ENCODE measurements at regions not wholly inside any gene's neighbourhood (a gene's known extent, or its start where the extent isn't known, plus 50 kb on each side); places are given as distances from the start of the nearest gene placed in this dataset.

DNA sequence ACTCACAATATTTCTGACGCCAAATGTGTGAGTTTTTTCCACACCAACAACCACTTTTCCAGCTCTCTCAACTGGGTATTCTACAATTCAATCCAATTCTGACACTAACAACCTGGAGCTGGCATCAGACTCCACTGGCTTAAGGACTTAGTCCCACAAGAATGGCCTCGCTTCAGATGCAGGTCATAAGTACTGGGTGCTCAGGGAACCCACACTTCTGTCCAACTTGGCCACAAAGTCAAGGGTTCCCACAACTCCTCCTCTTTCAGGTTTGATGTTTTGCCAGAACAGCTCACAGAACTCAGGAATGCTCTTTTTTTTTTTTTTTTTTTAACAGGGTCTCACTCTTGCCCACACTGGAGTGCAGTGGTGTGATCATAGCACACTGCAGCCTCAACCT is 56.1 kb upstream of the TMC5 start:
- Mint-ChIP-seq H3K27me3 (ENCODE audit: unreplicated experiment) (no peaks in the 10 kb centered on the region), H3K4me3 (ENCODE audit: low read depth, unreplicated experiment) (no peak overlapping the region), H3K9me3 (ENCODE audit: low read depth, unreplicated experiment) (no peaks in the 10 kb centered on the region), H3K27ac (ENCODE audit: unreplicated experiment) (no peak overlapping the region), H3K36me3 (ENCODE audit: insufficient read depth, unreplicated experiment) (no peaks in the 10 kb centered on the region), H3K4me1 (ENCODE audit: low read depth, unreplicated experiment) (no peaks in the 10 kb centered on the region)
- TF ChIP-seq, protein P1, sequence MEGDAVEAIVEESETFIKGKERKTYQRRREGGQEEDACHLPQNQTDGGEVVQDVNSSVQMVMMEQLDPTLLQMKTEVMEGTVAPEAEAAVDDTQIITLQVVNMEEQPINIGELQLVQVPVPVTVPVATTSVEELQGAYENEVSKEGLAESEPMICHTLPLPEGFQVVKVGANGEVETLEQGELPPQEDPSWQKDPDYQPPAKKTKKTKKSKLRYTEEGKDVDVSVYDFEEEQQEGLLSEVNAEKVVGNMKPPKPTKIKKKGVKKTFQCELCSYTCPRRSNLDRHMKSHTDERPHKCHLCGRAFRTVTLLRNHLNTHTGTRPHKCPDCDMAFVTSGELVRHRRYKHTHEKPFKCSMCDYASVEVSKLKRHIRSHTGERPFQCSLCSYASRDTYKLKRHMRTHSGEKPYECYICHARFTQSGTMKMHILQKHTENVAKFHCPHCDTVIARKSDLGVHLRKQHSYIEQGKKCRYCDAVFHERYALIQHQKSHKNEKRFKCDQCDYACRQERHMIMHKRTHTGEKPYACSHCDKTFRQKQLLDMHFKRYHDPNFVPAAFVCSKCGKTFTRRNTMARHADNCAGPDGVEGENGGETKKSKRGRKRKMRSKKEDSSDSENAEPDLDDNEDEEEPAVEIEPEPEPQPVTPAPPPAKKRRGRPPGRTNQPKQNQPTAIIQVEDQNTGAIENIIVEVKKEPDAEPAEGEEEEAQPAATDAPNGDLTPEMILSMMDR (IDR thresholded peaks at IDR 0.05; ENCODE audit: unreplicated experiment), result no peak
- no peak for DNase-seq
- BruUV-seq (replicated peaks), result no TSS peak
- CTCF ChIA-PET, result interaction anchor here (0.6 to 0.9 kb wide), 3 partner anchors 20 to 128 kb away, joined by 3 to 5 read pairs (median 3); no protein-coding TSS in a partner anchor
- intact Hi-C loops (cut with micrococcal nuclease; ENCODE audit: unreplicated experiment), result no loop called here

GRCh38 chr16:19363740-19364139 is 53.9 kb upstream of the TMC5 start:
- H3K4me1 Mint-ChIP-seq (ENCODE audit: low read depth, unreplicated experiment), result no peaks in the 10 kb centered on the region
- H3K27ac Mint-ChIP-seq (ENCODE audit: unreplicated experiment), result no peak overlapping the region
- H3K36me3 Mint-ChIP-seq (ENCODE audit: insufficient read depth, unreplicated experiment), result no peaks in the 10 kb centered on the region
- no TSS peak for BruUV-seq (replicated peaks)
- peaks cover 5% of the 10 kb centered on the region for H3K9me3 Mint-ChIP-seq (ENCODE audit: low read depth, unreplicated experiment)
- no peaks in the 10 kb centered on the region for H3K27me3 Mint-ChIP-seq (ENCODE audit: unreplicated experiment)
- H3K4me3 Mint-ChIP-seq (ENCODE audit: low read depth, unreplicated experiment), result no peak overlapping the region
- DNase-seq, result no peak
- TF ChIP-seq, protein P1 (IDR thresholded peaks at IDR 0.05; ENCODE audit: unreplicated experiment), result no peak
- CTCF ChIA-PET, result interaction anchor here (0.6 to 1.3 kb wide), 2 partner anchors 9 to 69 kb away, joined by 4 read pairs; no protein-coding TSS in a partner anchor
- intact Hi-C loops (cut with micrococcal nuclease; ENCODE audit: unreplicated experiment), result no loop called here

GRCh38 chr16:19365486-19365885 is 52.2 kb upstream of the TMC5 start:
- Mint-ChIP-seq H3K36me3 (ENCODE audit: insufficient read depth, unreplicated experiment) (no peaks in the 10 kb centered on the region), H3K4me3 (ENCODE audit: low read depth, unreplicated experiment) (no peak overlapping the region), H3K4me1 (ENCODE audit: low read depth, unreplicated experiment) (no peaks in the 10 kb centered on the region)

DNA sequence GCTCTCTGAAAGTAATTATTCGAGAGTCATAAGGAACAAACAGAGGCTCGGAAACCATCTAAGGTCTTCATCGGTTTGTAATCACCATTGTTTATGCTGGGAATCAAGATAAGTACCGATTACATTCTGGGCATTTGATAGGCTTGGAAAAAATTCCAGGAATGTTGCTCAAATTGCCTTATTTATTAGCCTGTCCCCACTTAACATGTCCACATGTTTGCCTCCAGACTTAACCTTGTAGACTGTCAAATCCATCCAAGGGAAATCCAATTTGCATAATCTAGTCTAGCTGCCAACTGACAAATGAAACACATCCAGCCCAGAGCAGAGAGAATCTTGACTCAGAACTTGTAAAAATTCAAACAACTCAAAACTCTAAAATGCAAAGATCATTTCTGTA is 51.3 kb upstream of the TMC5 start:
- CTCF ChIA-PET, result no interaction called here
- no peaks in the 10 kb centered on the region for H3K36me3 Mint-ChIP-seq (ENCODE audit: insufficient read depth, unreplicated experiment)
- H3K9me3 Mint-ChIP-seq (ENCODE audit: low read depth, unreplicated experiment), result peaks cover 5% of the 10 kb centered on the region
- H3K27me3 Mint-ChIP-seq (ENCODE audit: unreplicated experiment), result no peaks in the 10 kb centered on the region
- DNase-seq, result no peak
- no peaks in the 10 kb centered on the region for H3K4me1 Mint-ChIP-seq (ENCODE audit: low read depth, unreplicated experiment)
- intact Hi-C loops (cut with micrococcal nuclease; ENCODE audit: unreplicated experiment), result no loop called here
- BruUV-seq (replicated peaks), result no TSS peak
- H3K4me3 Mint-ChIP-seq (ENCODE audit: low read depth, unreplicated experiment), result no peak overlapping the region
- TF ChIP-seq, protein P1 (IDR thresholded peaks at IDR 0.05; ENCODE audit: unreplicated experiment), result no peak
- no peak overlapping the region for H3K27ac Mint-ChIP-seq (ENCODE audit: unreplicated experiment)

More at GRCh38 chr16:19365486-19365885, 52.2 kb upstream of the TMC5 start:
- no peak for DNase-seq
- H3K27me3 Mint-ChIP-seq (ENCODE audit: unreplicated experiment), result no peaks in the 10 kb centered on the region
- intact Hi-C loops (cut with micrococcal nuclease; ENCODE audit: unreplicated experiment), result no loop called here
- H3K27ac Mint-ChIP-seq (ENCODE audit: unreplicated experiment), result no peak overlapping the region
- no TSS peak for BruUV-seq (replicated peaks)
- CTCF ChIA-PET, result interaction anchor here (0.6 kb wide), 1 partner anchor 97 kb away, joined by 3 read pairs; no protein-coding TSS in a partner anchor
- TF ChIP-seq, protein P1 (IDR thresholded peaks at IDR 0.05; ENCODE audit: unreplicated experiment), result no peak
- peaks cover 5% of the 10 kb centered on the region for H3K9me3 Mint-ChIP-seq (ENCODE audit: low read depth, unreplicated experiment)

Data from Calu3 (cell line).